ENCODE measurements at regions not wholly inside any gene's neighbourhood (a gene's known extent, or its start where the extent isn't known, plus 50 kb on each side); places are given as distances from the start of the nearest gene placed in this dataset.
"Not testable (repeated sequence)": the region's sequence is repeated elsewhere in the genome, so short reads cannot be mapped to it uniquely, and the experiment has no call there.

- DNase-seq (ENCODE audit: low read depth, low spot score) (no peak), ATAC-seq (no peak)
- ChIA-PET CTCF (interaction anchor here (0.6 kb wide), 1 partner anchor 86 kb away, joined by 3 read pairs; no protein-coding TSS in a partner anchor), POLR2A (interaction anchor here (0.5 kb wide), 1 partner anchor 30 kb away, joined by 4 read pairs; no protein-coding TSS in a partner anchor)
- Histone ChIP-seq H3K4me1 (ENCODE audit: control insufficient read depth, insufficient read depth, low read length) (peaks cover 8% of the 10 kb centered on the region), H3K27me3 (ENCODE audit: control insufficient read depth, insufficient read depth, low read length) (no peaks in the 10 kb centered on the region), H3K9me3 (ENCODE audit: control insufficient read depth, insufficient read depth, low read depth, low read length) (peaks cover 4% of the 10 kb centered on the region; the same call in 1 of the 2 replicates), H3K36me3 (ENCODE audit: control insufficient read depth, insufficient read depth, low read length) (no peaks in the 10 kb centered on the region), H3K27ac (ENCODE audit: low read length) (no peak overlapping the region), H3K4me3 (ENCODE audit: low read depth in 2 of 2, low read length in 2 of 2) (no peak overlapping the region)
- in situ Hi-C loops (cut with HindIII; ENCODE audit: low pct_unique_long_range_greater_than_20kb, low sequenced_read_pairs) (no loop called here), intact Hi-C loops (cut with micrococcal nuclease; ENCODE audit: unreplicated experiment) (no loop called here)
- no TSS peak for BruUV-seq (replicated peaks)
- TF ChIP-seq TCF7L2 (IDR thresholded peaks at IDR 0.05; ENCODE audit: low read depth, low read length) = no peak
- no peak for TF ChIP-seq SIN3A (IDR thresholded peaks at IDR 0.05; ENCODE audit: borderline replicate concordance, insufficient read depth, low read depth, low read length)
- TF ChIP-seq, protein P1, sequence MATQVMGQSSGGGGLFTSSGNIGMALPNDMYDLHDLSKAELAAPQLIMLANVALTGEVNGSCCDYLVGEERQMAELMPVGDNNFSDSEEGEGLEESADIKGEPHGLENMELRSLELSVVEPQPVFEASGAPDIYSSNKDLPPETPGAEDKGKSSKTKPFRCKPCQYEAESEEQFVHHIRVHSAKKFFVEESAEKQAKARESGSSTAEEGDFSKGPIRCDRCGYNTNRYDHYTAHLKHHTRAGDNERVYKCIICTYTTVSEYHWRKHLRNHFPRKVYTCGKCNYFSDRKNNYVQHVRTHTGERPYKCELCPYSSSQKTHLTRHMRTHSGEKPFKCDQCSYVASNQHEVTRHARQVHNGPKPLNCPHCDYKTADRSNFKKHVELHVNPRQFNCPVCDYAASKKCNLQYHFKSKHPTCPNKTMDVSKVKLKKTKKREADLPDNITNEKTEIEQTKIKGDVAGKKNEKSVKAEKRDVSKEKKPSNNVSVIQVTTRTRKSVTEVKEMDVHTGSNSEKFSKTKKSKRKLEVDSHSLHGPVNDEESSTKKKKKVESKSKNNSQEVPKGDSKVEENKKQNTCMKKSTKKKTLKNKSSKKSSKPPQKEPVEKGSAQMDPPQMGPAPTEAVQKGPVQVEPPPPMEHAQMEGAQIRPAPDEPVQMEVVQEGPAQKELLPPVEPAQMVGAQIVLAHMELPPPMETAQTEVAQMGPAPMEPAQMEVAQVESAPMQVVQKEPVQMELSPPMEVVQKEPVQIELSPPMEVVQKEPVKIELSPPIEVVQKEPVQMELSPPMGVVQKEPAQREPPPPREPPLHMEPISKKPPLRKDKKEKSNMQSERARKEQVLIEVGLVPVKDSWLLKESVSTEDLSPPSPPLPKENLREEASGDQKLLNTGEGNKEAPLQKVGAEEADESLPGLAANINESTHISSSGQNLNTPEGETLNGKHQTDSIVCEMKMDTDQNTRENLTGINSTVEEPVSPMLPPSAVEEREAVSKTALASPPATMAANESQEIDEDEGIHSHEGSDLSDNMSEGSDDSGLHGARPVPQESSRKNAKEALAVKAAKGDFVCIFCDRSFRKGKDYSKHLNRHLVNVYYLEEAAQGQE (IDR thresholded peaks at IDR 0.05; ENCODE audit: insufficient read depth in 1 of 2, low read depth in 2 of 2, low read length in 1 of 2) = no peak
- TF ChIP-seq POLR2AphosphoS5 (IDR thresholded peaks at IDR 0.05; ENCODE audit: low read depth, low read length) = no peak
- TF ChIP-seq CTCF (IDR thresholded peaks at IDR 0.05) = no peak
Measured at GRCh38 chr16:9014389-9014788, 50.7 kb upstream of the USP7 start.

DNA sequence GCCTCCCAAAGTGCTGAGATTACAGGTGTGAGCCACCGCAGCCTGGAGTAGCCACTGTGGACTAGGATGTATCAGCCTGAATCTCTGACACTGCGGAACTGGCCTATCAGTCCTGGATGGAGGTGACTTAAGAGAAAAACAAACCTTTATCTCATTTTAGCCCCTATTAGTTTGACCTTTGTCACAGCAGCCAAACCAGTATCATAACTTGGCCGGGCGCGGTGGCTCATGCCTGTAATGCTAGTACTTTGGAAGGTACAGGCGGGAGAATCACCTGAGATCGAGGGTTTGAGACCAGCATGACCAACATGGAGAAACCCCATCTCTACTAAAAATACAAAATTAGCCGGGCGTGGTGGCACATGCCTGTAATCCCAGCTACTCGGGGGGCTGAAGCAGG, 51.8 kb upstream of the USP7 start:
- no TSS peak for BruUV-seq (replicated peaks)
- no peak overlapping the region for H3K27ac ChIP-seq (ENCODE audit: low read length)
- ATAC-seq (no peak), DNase-seq (ENCODE audit: low read depth, low spot score) (no peak)
- no peak overlapping the region for H3K4me3 ChIP-seq (ENCODE audit: low read depth in 2 of 2, low read length in 2 of 2)
- CTCF ChIA-PET = no interaction called here
- H3K9me3 ChIP-seq (ENCODE audit: control insufficient read depth, insufficient read depth, low read depth, low read length) = peaks cover 4% of the 10 kb centered on the region; the same call in 1 of the 2 replicates
- peaks cover 8% of the 10 kb centered on the region for H3K4me1 ChIP-seq (ENCODE audit: control insufficient read depth, insufficient read depth, low read length)
- TF ChIP-seq TCF7L2 (IDR thresholded peaks at IDR 0.05; ENCODE audit: low read depth, low read length) = no peak
- no peak for TF ChIP-seq SIN3A (IDR thresholded peaks at IDR 0.05; ENCODE audit: borderline replicate concordance, insufficient read depth, low read depth, low read length)
- no peak for TF ChIP-seq POLR2AphosphoS5 (IDR thresholded peaks at IDR 0.05; ENCODE audit: low read depth, low read length)
- TF ChIP-seq CTCF (IDR thresholded peaks at IDR 0.05) = no peak
- TF ChIP-seq, protein P1 (IDR thresholded peaks at IDR 0.05; ENCODE audit: insufficient read depth in 1 of 2, low read depth in 2 of 2, low read length in 1 of 2) = no peak
- no peaks in the 10 kb centered on the region for H3K36me3 ChIP-seq (ENCODE audit: control insufficient read depth, insufficient read depth, low read length)
- in situ Hi-C loops (cut with HindIII; ENCODE audit: low pct_unique_long_range_greater_than_20kb, low sequenced_read_pairs) = no loop called here
- POLR2A ChIA-PET = no interaction called here
- intact Hi-C loops (cut with micrococcal nuclease; ENCODE audit: unreplicated experiment) = no loop called here
- H3K27me3 ChIP-seq (ENCODE audit: control insufficient read depth, insufficient read depth, low read length) = no peaks in the 10 kb centered on the region

DNA sequence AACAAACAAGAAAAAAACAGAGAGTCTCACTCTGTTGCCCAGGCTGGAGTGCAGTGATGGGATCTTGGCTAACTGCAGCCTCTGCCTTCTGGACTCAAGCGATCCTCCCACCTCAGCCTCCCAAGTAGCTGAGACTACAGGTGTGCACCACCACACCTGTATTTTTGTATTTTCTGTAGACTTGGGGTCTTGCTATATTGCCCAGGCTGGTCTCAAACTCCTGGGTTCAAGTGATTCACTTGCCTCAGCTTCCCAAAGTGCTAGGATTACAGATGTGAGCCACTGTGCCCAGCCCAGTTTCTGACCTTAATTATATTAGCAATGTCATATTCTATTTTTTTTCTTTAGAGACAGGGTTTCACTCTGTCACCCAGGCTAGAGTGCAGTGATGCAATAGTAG, 52.3 kb upstream of the USP7 start:
- H3K4me1 ChIP-seq (ENCODE audit: control insufficient read depth, insufficient read depth, low read length); BruUV-seq (replicated peaks); intact Hi-C loops (cut with micrococcal nuclease; ENCODE audit: unreplicated experiment); ATAC-seq; CTCF ChIA-PET; H3K9me3 ChIP-seq (ENCODE audit: control insufficient read depth, insufficient read depth, low read depth, low read length); H3K4me3 ChIP-seq (ENCODE audit: low read depth in 2 of 2, low read length in 2 of 2); H3K27ac ChIP-seq (ENCODE audit: low read length); H3K27me3 ChIP-seq (ENCODE audit: control insufficient read depth, insufficient read depth, low read length); H3K36me3 ChIP-seq (ENCODE audit: control insufficient read depth, insufficient read depth, low read length); POLR2A ChIA-PET; DNase-seq (ENCODE audit: low read depth, low spot score); in situ Hi-C loops (cut with HindIII; ENCODE audit: low pct_unique_long_range_greater_than_20kb, low sequenced_read_pairs): not testable (repeated sequence)

Measured in Panc1 (cell line).